ENCODE measurements at regions not wholly inside any gene's neighbourhood (a gene's known extent, or its start where the extent isn't known, plus 50 kb on each side); places are given as distances from the start of the nearest gene placed in this dataset.

DNA sequence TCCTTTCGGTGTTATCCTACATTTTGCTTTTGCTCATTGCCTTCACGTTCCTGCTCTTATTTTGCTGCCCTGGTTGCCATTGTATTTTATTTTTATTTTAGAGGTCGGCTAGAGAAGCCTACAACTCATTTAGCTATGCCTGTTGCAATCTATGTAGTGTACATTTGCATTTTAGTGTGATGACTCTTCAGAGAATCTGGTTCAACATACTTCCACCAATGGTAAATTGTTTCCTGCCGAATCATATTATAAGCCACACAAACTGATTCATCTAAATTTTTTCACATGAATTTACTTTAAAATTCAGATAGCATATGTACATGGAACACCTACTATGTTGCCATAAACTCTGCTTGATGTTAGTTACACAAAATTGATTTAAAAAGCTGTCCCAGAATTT lies 1596.9 kb downstream of the PLA2G4A start:
- peak; percentile 15 for DNase-seq (ENCODE audit: low read depth)

DNA sequence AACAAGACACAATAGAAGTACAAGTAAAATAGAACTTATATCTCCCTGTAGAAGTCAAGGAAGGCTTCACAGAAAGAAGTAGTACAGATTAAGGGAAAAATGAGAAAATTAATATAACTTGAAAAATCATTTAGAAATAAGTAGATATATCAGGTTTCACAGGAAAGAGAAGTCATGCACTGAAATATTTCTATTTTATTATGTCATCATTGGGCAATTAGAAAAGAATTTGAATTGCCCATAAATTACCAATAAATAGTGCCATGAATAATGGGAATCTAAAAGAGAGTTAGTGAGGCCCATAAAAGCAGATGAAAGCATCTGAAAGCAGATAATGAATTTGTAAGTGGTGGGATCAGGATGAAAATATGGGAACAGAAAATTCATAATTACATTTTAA lies 1597.8 kb downstream of the PLA2G4A start:
- no peak for DNase-seq (ENCODE audit: low read depth)

DNA sequence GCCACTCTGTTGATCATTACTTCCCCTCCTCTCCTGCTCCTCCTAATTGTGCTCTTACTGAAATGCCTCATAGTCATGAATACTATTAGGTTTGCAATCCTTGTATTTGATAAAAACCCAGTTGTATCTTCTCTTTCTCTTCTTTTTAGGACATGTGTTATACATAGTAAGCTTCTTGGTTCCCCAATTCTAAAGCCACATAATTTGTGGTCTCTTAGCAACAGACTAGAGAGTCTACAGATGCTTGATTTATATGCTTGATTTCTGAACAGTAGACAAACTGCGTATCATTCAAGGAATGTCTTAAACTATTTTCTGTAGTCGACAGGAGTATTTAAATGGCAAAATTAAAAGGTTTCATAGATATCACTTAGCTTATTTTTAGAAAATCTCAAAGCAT lies 1598.9 kb downstream of the PLA2G4A start:
- no peak for DNase-seq (ENCODE audit: low read depth)

DNA sequence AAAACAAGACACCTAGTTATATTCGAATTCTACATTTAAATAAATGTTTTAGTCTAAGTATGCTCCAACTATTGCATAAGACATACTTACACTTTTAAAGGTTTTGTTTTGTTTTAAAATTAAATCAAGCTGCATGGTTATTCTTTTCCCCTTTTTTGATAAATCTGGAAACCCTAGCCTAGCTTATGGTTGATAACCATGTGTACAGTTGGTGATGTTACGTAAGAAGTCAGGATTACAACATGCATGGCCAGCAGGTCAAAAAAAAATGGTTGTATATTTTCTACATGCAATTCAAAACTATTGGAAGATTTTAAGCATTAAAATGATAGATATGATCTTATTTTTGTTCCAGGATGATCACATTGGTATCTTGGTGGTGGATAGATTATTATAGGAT lies 1600.6 kb downstream of the PLA2G4A start:
- no peak for DNase-seq (ENCODE audit: low read depth)

DNA sequence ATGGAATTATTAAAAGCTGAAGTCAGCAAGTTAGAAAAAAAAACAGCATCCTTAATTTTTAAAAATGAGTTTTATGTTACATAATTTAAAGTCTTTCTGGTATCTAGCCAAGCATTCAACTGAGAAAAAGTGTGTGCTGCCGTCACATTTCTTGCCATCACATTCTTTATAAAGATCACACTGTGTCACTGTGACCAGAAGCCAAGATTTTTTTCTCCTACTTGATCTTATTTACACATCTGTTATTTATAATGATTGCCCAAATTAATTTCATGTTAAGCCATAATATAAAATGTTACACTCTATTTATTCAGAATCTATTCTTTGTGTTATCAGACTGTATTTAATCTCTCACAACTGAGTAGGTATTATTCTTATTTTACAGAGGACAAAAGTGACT lies 1603.7 kb downstream of the PLA2G4A start:
- no peak for DNase-seq (ENCODE audit: low read depth)

DNA sequence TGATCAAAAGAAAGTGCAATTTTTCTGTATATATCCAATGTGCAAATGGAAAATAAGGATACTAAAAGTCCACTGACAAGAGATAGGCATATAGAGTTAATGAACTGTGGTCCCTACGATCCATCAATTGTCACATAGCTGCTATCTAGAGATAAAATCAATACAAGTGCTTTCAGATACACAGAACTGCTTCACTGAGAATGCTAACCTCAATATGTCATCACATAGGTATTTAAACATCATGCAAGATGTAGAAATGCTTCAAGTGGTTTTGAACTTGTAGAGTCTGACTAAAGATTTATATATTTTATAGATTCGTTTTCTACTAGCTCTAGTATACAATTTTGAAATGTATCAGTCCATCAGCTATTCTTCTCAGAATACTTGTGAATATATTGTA lies 1604.7 kb downstream of the PLA2G4A start:
- DNase-seq (ENCODE audit: low read depth) = no peak

DNA sequence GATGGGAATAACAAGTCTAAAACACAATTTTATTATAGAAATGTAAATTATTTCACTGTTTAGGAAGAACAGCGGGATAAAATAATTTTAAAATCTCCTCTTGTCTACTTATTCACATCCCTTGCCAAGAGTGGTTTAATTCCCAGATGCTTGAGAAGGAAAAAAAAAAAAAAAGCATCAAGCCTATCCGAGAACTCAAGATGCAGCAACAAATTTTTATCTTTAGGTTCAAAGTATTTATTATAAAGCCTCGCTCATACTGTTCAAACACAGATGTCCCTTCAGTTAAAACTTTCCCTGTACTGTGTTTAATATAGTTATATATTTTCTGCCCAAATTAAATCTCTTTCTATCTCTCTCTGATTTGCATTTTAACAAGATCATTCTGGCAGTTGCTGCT lies 1615.8 kb downstream of the PLA2G4A start:
- no peak for DNase-seq (ENCODE audit: low read depth)

DNA sequence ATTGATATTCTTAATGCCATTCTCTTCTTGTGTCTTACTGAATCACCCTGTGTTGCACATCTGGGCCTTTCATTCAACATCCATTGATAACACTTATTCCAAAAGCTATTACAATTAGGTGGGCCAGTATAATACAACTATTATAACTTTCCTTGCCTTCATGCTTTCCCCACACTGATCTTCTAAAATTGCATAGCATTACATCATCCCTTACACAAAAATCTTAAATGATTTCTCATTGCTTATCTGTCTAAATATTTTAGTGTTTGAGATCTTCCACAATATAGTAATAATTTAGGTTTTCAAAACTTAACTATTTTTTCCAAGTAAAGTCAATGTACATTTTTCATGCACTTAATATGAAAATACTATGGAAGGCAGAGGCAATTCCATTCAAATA lies 1634.1 kb downstream of the PLA2G4A start:
- DNase-seq (ENCODE audit: low read depth) = no peak

DNA sequence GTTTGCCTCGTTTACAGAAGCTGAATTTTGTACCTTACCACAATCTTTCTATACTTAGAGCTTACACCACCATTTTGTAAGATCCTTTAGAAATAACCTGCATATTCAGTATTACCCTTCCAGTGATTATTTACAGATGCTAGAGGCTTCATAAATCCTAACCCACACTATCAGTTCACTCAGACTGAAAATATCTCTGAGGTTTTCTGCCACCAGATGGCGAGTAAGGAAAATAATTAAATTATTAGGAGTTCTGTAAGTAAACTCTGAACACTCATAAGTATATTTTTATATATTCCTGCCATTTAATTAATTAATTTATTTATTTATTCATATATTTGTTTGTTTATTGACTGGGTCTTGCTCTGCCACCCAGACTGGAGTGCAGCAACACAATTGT lies 1635.2 kb downstream of the PLA2G4A start:
- no peak for DNase-seq (ENCODE audit: low read depth)

DNA sequence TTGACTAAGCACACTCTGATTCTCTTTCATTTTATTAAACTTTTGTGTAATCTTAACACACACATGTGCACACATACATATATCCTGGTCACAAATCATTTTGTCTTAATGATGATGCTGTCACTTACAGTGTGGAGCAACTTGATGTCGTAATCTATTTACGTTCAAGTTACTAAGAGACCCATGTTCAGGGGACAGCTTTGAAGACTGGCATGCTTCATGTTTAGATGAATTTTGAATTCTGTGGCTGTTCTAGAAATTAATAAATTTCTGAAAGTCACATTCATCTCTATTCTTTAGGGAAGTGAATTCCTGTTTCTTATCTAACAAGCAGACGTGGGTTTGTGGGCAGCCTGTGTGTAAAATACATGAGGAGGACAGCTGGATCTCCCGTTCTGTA lies 1637.8 kb downstream of the PLA2G4A start:
- DNase-seq (ENCODE audit: low read depth) = no peak

DNA sequence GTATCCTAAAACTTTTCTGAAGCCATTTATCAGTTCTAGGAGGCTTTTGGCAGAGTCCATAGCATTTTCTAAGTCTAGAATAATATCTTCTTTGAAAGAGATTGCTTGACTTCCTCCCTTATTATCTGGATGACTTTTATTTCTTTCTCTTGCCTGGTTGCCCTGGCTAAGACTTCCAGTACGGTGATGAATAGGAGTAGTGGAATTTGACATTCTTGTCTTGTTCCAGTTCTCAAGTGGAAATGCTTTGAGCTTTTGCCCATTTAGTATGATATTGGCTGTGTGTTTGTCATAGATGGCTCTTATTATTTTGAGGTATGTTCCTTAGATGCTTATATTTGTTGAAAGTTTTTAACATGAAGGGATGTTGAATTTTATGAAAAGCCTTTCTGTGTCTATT lies 1647.9 kb downstream of the PLA2G4A start:
- no peak for DNase-seq (ENCODE audit: low read depth)

DNA sequence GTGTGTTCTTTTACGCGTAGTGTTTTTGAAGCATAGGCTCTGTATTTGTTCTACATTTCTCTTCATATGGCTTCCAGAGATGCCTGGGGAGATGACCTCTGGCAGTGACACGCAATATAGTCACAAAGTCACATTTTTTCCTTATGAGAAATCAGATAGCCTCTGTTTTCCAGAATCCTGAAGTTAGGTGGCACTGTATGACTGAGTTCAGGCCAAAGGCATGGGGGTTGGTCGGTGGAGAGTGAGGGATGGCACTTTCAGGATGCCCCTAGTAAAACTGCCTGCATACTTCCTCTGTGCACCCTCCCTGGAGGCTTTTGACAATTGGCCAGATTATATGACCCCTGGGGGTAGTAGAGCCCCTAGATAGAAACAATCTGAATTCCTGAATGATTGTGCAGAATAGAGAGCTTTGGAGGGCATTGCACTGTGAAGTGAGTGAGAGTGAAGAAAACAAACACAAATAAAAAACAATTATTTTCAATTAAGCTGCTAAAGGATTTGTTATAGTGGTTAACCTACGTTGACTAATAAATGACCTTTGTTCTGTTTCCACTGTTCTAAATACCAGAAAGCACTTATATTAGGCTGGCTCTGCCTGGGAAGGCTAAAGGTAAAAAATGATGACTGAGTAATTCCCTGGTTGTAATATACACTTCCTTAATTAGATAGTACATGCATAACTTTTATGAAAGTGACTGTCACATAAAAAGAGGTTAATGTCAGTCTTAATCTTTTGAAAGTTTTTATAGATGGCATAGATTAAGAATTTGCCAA lies 1660.8 kb downstream of the PLA2G4A start:
- peak; percentile 2 for DNase-seq (ENCODE audit: low read depth)

DNA sequence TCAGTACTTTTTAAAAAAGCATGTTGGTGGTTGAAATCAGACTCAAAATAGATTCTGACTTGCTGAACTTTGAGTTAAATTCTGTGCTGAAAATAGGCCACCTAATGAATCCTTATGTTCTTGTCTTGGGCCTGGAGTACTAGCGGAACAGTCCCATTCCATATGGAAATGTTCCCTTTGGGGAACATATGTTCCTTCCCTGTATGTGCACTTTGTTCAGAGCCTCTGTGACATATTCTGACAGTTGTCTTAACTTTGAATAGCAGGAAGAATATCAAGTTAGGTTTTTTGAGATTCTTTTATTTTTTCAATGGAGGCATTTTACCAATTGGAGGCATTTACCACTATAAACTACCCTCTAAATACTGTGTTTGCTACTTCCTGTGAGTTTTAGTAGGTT lies 1667.8 kb downstream of the PLA2G4A start:
- no peak for DNase-seq (ENCODE audit: low read depth)

DNA sequence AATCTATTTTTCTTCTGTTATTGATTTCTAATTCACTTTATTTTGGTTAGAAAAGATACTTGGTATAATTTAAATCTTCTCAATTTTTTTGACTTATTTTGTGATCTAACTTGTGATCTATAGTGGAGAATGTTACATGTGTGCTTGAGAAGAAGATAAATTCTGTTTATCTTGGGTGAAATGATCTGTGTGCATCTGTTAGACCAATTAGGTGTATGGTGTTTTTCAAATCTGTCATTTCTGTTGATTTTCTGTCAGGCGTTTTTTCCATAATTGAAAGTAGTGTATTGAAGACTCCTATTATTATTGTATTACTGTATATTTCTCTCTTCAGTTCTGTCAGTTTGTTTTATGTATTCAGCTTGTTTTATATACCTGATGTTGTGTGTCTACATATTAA lies 1668.3 kb downstream of the PLA2G4A start:
- DNase-seq (ENCODE audit: low read depth) = no peak

DNA sequence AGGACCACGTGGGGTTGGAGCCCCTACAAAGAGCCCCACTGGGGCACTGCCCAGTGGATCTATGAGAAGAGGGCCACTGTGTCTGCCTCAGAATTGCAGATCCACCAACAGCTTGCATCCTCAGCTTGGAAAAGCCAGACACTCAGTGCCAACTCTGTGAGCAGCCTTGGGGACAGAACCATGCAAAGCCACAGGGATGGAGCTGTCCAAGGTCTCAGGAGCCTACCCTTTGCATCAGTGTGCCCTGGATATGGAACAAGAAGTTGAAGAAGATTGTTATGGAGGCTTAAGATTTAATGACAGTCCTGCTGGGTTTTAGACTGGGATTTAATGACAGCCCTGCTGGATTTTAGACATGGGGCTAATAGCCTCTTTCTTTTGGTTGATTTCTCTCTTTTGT lies 1670.9 kb downstream of the PLA2G4A start:
- DNase-seq (ENCODE audit: low read depth) = no peak

DNA sequence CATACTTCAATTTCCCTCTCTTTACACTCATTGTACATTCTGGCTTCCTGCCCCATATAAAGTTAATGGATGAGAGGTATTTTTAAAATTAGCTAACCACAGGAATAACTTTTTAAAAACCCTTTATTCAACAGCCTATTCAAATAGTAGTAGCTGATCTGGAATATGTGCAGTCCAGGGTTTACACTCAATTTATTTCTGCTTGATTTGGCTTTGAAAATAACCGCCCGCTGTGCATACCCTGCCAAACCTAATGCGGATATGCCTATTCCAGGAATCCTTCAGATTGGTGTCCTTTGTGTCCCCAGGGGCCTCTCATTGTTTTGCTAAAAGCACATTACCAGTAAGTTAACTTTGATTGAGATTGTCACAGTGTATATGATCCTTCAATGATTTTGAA lies 1686.2 kb downstream of the PLA2G4A start:
- DNase-seq (ENCODE audit: low read depth) = no peak

DNA sequence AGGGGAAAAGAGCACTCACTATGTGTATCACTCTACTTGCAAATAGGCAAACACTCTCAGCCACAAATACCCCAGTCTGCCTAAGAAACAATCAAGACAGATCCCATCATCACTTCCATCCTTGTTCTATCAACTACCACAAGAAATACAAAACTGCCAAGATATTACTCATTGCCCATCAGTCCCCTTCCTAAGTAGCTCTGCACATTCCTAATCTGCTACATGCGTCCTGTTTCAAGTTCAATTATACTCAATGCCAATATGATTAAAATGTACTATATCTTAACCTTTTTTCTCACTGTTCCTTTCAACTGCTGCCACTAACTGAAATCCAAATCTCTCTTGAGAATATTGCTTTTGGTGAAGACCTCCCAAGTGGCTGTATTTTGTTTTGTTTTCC lies 1688.4 kb downstream of the PLA2G4A start:
- no peak for DNase-seq (ENCODE audit: low read depth)

DNA sequence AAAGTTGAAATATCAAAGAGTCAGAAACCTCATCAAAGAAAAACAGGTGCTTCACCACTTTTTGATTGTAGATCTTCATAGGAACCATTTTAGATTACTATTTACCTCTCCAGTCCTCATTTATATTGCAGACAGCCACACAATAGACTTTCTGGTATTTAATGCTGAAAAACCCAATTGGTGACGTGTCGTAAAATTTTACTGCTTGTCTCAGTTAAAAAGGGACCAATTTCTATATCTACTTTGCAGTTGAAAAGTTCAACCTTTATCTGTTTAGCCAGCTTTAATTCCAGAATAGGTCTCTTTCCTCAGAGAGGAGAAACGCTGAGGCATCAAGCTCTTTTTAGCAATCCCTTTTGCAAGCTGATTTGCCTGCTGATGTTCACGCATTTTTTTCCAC lies 1722.4 kb downstream of the PLA2G4A start:
- DNase-seq (ENCODE audit: low read depth) = no peak

DNA sequence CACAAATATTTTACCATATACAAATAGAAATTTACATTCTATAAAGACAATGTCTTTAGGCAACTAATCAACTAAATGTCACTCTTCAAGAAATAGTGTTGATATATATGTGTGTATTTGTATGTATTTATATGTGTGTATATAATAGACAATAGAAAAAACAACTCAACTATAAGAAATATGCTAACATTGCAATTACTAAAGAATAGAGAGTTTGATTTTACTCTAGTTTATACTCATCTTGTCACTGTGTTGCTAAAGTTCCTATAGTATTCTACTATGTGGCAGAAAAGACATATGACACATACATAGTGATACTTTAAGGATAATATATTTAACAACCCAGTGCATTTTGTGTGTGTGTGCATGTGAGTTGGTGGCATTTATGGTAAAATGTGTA lies 1728.3 kb downstream of the PLA2G4A start:
- no peak for DNase-seq (ENCODE audit: low read depth)

DNA sequence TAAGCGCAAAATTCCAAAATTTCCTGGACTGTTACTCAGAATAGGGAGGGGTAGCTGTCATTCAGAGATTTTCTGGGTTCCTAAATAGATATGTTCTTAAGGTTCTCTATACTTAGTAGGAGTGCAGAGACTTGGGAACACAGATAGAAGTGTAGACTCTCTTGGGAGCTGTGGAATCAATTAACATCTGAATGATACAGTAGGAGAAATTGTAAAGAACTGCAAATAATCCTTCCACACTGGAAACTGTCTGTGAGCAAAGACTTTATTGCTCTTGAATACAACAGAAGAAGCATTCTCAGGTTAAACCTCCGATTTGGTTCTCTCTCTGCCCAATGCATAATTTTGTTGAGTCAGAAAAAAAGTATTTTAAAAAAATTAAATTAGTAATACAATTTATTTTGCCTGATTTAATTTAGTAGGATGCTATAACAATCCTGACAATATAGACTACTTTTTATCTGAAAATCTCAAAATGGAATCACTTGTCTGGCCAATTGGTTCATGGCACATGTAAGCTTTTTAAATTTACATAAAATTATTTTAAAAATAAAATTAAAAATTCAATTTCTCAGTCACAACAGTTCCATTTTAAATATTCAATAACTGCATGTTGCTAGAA lies 1754.3 kb downstream of the PLA2G4A start:
- no peak for DNase-seq (ENCODE audit: low read depth)

DNA sequence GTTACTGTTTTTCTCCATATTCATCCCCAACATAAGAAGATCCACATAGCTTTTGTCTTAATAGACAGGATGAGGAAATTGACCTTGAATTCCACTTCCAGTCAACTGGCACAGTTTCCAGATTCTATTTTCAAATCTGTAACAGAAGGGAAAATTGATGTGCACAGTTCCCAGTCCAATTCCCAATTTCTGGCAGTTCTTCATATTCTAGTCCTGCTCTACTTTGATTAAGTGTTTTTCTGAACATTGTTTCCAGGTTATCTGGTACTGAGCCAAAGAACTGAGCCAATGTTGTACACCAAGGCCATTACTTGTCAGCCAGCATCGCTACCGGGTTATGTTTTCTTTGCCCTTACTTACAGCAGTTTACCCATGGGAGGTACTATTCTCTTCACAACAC lies 1755.4 kb downstream of the PLA2G4A start:
- no peak for DNase-seq (ENCODE audit: low read depth)

DNA sequence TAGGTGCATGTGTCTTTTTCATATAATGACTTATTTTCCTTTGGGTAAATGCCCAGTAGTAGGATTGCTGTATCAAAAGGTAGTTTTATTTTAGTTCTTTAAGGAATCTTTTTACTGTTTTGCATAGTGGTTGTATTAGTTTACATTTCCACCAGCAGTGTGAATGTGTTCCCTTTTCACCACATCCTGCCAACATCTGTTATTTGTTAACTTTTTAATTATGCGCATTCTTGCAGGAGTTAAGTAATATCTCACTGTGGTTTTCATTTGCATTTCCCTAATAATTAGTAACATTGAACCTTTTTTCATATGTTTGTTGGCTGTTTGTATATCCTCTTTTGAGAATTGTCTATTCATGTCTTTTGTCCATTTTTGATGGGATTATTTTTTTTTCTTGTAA lies 1761.9 kb downstream of the PLA2G4A start:
- DNase-seq (ENCODE audit: low read depth) = no peak

DNA sequence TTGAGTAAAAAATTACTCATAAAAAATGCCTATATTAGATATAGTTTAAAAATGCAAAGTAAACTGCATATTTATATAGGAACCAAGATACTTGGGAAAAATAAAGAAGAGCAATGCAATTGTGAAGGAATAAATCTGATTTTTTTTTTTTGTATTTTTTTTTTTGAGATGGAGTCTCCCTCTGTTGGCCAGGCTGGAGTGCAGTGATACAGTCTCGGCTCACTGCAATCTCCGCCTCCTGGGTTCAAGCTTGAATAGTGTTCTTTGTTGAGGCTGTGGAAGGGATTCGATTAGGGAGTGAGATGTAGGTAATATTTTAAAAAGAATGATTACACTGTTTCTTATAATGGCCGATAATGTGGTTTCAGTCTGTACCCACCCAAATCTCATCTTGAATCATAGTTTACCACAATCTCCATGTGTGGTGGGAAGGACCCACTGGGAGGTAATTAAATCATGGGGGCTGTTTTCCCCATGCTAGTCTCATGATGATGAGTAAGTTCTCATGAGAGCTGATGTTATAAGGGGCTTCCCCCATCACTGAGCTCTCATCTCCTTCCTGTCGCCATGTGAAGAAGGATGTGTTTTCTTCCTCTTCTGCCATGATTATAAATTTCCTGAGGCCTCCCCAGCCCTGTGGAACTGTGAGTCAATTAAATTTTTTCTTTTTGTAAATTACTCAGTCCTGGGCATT lies 1765.9 kb downstream of the PLA2G4A start:
- no peak for DNase-seq (ENCODE audit: low read depth)

DNA sequence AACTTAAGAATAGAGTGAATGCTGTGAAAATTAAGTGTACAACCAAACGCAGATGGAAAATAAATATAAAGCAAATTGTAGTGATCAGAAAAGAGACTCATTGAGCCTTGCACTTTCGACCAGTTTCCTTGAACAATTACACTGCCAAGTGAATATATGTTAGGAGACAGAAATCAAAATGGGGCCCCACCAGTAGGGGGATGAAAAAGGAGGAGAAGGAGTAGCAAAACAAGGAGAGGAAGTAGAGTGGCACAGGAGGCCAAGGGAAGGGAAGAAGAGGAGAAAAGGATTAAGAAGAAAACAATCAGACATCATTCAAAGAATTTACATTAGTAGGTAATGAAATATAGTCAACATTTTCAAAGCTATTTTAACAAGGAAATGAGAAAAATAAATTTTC lies 1770.6 kb downstream of the PLA2G4A start:
- DNase-seq (ENCODE audit: low read depth) = no peak

All from stromal cell of bone marrow (primary cell).